Neural progenitor cell (in vitro differentiated cells): ENCODE measurements at regions not wholly inside any gene's neighbourhood (a gene's known extent, or its start where the extent isn't known, plus 50 kb on each side); places are given as distances from the start of the nearest gene placed in this dataset.

Experiments
- DNase-seq: peaks from one replicate; pipeline ENCODE4 v3.0.0-alpha.2; 2016; ENCODE audit warnings: low spot score
- H2AFZ ChIP-seq: fragments of 200-600 bp; sonication (generic); replicated peaks from 2 replicates; pipeline ENCODE4 v1.6.1; 2016; ENCODE audit warnings: antibody characterized with exemption
- H3F3A ChIP-seq: fragments of 200-600 bp; sonication (generic); 2 replicates; pipeline ENCODE4 v1.6.1; 2016; ENCODE audit warnings: antibody characterized with exemption, low read depth
- H3K27ac ChIP-seq: fragments of 200-600 bp; sonication (generic); 2 replicates; pipeline ENCODE4 v1.5.1; 2016; ENCODE audit warnings: mild to moderate bottlenecking
- H3K27me3 ChIP-seq: fragments of 200-600 bp; sonication (generic); 2 replicates; pipeline ENCODE4 v1.6.1; 2016; ENCODE audit warnings: mild to moderate bottlenecking, moderate library complexity
- H3K36me3 ChIP-seq: fragments of 200-600 bp; sonication (generic); 2 replicates; pipeline ENCODE4 v1.5.1; 2016
- H3K4me1 ChIP-seq: fragments of 200-600 bp; sonication (generic); 2 replicates; pipeline ENCODE4 v1.6.1; 2016; ENCODE audit warnings: mixed run types
- H3K4me2 ChIP-seq: fragments of 200-600 bp; sonication (generic); 2 replicates; pipeline ENCODE4 v1.6.1; 2016
- H3K4me3 ChIP-seq: fragments of 200-600 bp; sonication (generic); 2 replicates; pipeline ENCODE4 v1.5.1; 2016
- H3K79me2 ChIP-seq: fragments of 200-600 bp; sonication (generic); 2 replicates; pipeline ENCODE4 v1.6.1; 2016; ENCODE audit warnings: low read depth
- H3K9ac ChIP-seq: fragments of 200-600 bp; sonication (generic); 2 replicates; pipeline ENCODE4 v1.6.1; 2016
- H3K9me3 ChIP-seq: fragments of 200-600 bp; sonication (generic); 2 replicates; pipeline ENCODE4 v1.5.1; 2016; ENCODE audit warnings: low read depth
- H4K20me1 ChIP-seq: fragments of 200-600 bp; sonication (generic); 2 replicates; pipeline ENCODE4 v1.6.1; 2016; ENCODE audit warnings: low read depth
- H3K27ac Mint-ChIP-seq: 3 replicates; pipeline ENCODE4 v1.8.0; 2021; ENCODE audit warnings: mixed read lengths
- H3K27me3 Mint-ChIP-seq: 2 replicates; pipeline ENCODE4 v1.8.0; 2022; ENCODE audit warnings: low read depth, mild to moderate bottlenecking, inconsistent platforms, moderate library complexity, mixed read lengths; ENCODE audit not compliant: insufficient read depth
- H3K36me3 Mint-ChIP-seq: 3 replicates; pipeline ENCODE4 v1.8.0; 2021; ENCODE audit warnings: mixed read lengths
- H3K4me1 Mint-ChIP-seq: 3 replicates; pipeline ENCODE4 v1.8.0; 2021; ENCODE audit warnings: mixed read lengths
- H3K4me3 Mint-ChIP-seq: 3 replicates; pipeline ENCODE4 v1.8.0; 2021; ENCODE audit warnings: mild to moderate bottlenecking, moderate library complexity, mixed read lengths
- H3K9me3 Mint-ChIP-seq: 3 replicates; pipeline ENCODE4 v1.8.0; 2020; ENCODE audit warnings: mixed read lengths
- CTCF ChIP-seq: fragments of 200-600 bp; sonication (generic); IDR thresholded peaks from 2 replicates; pipeline ENCODE4 v1.5.1; 2017; ENCODE audit warnings: antibody characterized with exemption, mild to moderate bottlenecking
- EZH2 ChIP-seq: fragments of 200-600 bp; sonication (generic); IDR thresholded peaks from 2 replicates; pipeline ENCODE4 v1.6.1; 2017; ENCODE audit warnings: antibody characterized with exemption, mild to moderate bottlenecking, moderate library complexity
- EZH2phosphoT487 ChIP-seq: fragments of 200-600 bp; sonication (generic); IDR thresholded peaks from 2 replicates; pipeline ENCODE4 v1.6.1; 2017; ENCODE audit warnings: antibody characterized with exemption

GRCh38 chrX:7730071-7730470 lies 112.9 kb upstream of the VCX start:
- Histone ChIP-seq H3K79me2 (no peaks in the 10 kb centered on the region), H3K4me2 (no peak overlapping the region), H3K27me3 (no peaks in the 10 kb centered on the region), H2AFZ (no peak overlapping the region), H3K36me3 (no peaks in the 10 kb centered on the region), H3K9me3 (peaks cover 3% of the 10 kb centered on the region), H3F3A (no peaks in the 10 kb centered on the region), H3K27ac (no peak overlapping the region), H3K9ac (no peak overlapping the region), H3K4me1 (no peaks in the 10 kb centered on the region), H3K4me3 (no peak overlapping the region), H4K20me1 (no peaks in the 10 kb centered on the region)
- no peak overlapping the region for H3K27ac Mint-ChIP-seq
- H3K4me3 Mint-ChIP-seq: no peak overlapping the region
- no peaks in the 10 kb centered on the region for H3K9me3 Mint-ChIP-seq
- no peaks in the 10 kb centered on the region for H3K27me3 Mint-ChIP-seq
- H3K4me1 Mint-ChIP-seq: no peaks in the 10 kb centered on the region
- DNase-seq: no peak
- H3K36me3 Mint-ChIP-seq: no peaks in the 10 kb centered on the region
- TF ChIP-seq EZH2phosphoT487 (no peak), CTCF (no peak), EZH2 (no peak)

- Histone ChIP-seq H3K27me3 (no peaks in the 10 kb centered on the region), H3K4me3 (no peak overlapping the region), H3K36me3 (no peaks in the 10 kb centered on the region), H3K27ac (no peak overlapping the region), H3K4me2 (no peak overlapping the region), H3F3A (no peaks in the 10 kb centered on the region), H3K9ac (no peak overlapping the region), H4K20me1 (no peaks in the 10 kb centered on the region), H3K4me1 (no peaks in the 10 kb centered on the region), H3K79me2 (no peaks in the 10 kb centered on the region), H2AFZ (no peak overlapping the region), H3K9me3 (no peaks in the 10 kb centered on the region)
- no peaks in the 10 kb centered on the region for H3K9me3 Mint-ChIP-seq
- DNase-seq: no peak
- no peak overlapping the region for H3K4me3 Mint-ChIP-seq
- H3K36me3 Mint-ChIP-seq: no peaks in the 10 kb centered on the region
- H3K4me1 Mint-ChIP-seq: no peaks in the 10 kb centered on the region
- TF ChIP-seq CTCF (no peak), EZH2 (no peak), EZH2phosphoT487 (no peak)
- no peak overlapping the region for H3K27ac Mint-ChIP-seq
- no peaks in the 10 kb centered on the region for H3K27me3 Mint-ChIP-seq
Observed at GRCh38 chrX:7720519-7720918, 122.5 kb upstream of the VCX start.

GRCh38 chrX:7714351-7714750 lies 128.6 kb upstream of the VCX start:
- H3K27ac Mint-ChIP-seq: no peak overlapping the region
- no peak overlapping the region for H3K27ac ChIP-seq
- H3K4me1 Mint-ChIP-seq: no peaks in the 10 kb centered on the region
- no peaks in the 10 kb centered on the region for H4K20me1 ChIP-seq
- H3K27me3 ChIP-seq: no peaks in the 10 kb centered on the region
- no peaks in the 10 kb centered on the region for H3K27me3 Mint-ChIP-seq
- no peaks in the 10 kb centered on the region for H3K36me3 ChIP-seq
- H3K9me3 ChIP-seq: peaks cover 4% of the 10 kb centered on the region
- no peaks in the 10 kb centered on the region for H3K36me3 Mint-ChIP-seq
- no peak overlapping the region for H2AFZ ChIP-seq
- H3F3A ChIP-seq: no peaks in the 10 kb centered on the region
- no peak for DNase-seq
- H3K4me1 ChIP-seq: peaks cover 6% of the 10 kb centered on the region
- H3K4me3 ChIP-seq: no peak overlapping the region
- no peak overlapping the region for H3K9ac ChIP-seq
- no peak overlapping the region for H3K4me2 ChIP-seq
- TF ChIP-seq EZH2phosphoT487 (no peak), EZH2 (no peak), CTCF (no peak)
- no peaks in the 10 kb centered on the region for H3K79me2 ChIP-seq
- no peak overlapping the region for H3K4me3 Mint-ChIP-seq
- no peaks in the 10 kb centered on the region for H3K9me3 Mint-ChIP-seq

GRCh38 chrX:7711167-7711566 lies 131.8 kb upstream of the VCX start:
- no peak overlapping the region for H3K27ac ChIP-seq
- no peaks in the 10 kb centered on the region for H3K36me3 Mint-ChIP-seq
- H3K4me3 ChIP-seq: no peak overlapping the region
- no peaks in the 10 kb centered on the region for H4K20me1 ChIP-seq
- no peaks in the 10 kb centered on the region for H3K9me3 Mint-ChIP-seq
- H3K79me2 ChIP-seq: no peaks in the 10 kb centered on the region
- H3K9me3 ChIP-seq: peaks cover 4% of the 10 kb centered on the region
- H3F3A ChIP-seq: no peaks in the 10 kb centered on the region
- TF ChIP-seq EZH2: no peak
- TF ChIP-seq CTCF: no peak
- TF ChIP-seq EZH2phosphoT487: no peak
- H3K4me1 ChIP-seq: peaks cover 6% of the 10 kb centered on the region
- no peaks in the 10 kb centered on the region for H3K27me3 ChIP-seq
- H3K27me3 Mint-ChIP-seq: peaks cover 4% of the 10 kb centered on the region
- no peak overlapping the region for H2AFZ ChIP-seq
- no peaks in the 10 kb centered on the region for H3K36me3 ChIP-seq
- H3K4me1 Mint-ChIP-seq: no peaks in the 10 kb centered on the region
- no peak overlapping the region for H3K27ac Mint-ChIP-seq
- no peak overlapping the region for H3K4me3 Mint-ChIP-seq
- no peak overlapping the region for H3K4me2 ChIP-seq
- no peak for DNase-seq
- no peak overlapping the region for H3K9ac ChIP-seq
